Adipocyte (in vitro differentiated cells): ENCODE measurements at regions not wholly inside any gene's neighbourhood (a gene's known extent, or its start where the extent isn't known, plus 50 kb on each side); places are given as distances from the start of the nearest gene placed in this dataset.

Experiments used
- DNase-seq: peaks from one replicate; pipeline ENCODE4 v3.0.0-alpha.2; 2015; ENCODE audit warnings: low read depth
- H3K27me3 ChIP-seq: replicated peaks from 2 replicates; pipeline ENCODE4 v1.7.0; 2013; ENCODE audit warnings: mild to moderate bottlenecking, low read length, moderate library complexity; ENCODE audit not compliant: control insufficient read depth, insufficient read depth
- H3K36me3 ChIP-seq: 2 replicates; pipeline ENCODE4 v1.7.0; 2013; ENCODE audit warnings: low read length, mild to moderate bottlenecking, moderate library complexity; ENCODE audit not compliant: control insufficient read depth, insufficient read depth, severe bottlenecking
- H3K4me1 ChIP-seq: 2 replicates; pipeline ENCODE4 v1.7.0; 2013; ENCODE audit warnings: mild to moderate bottlenecking, low read length, moderate library complexity; ENCODE audit not compliant: control insufficient read depth, insufficient read depth
- H3K4me3 ChIP-seq: 2 replicates; pipeline ENCODE4 v1.7.0; 2013; ENCODE audit warnings: mild to moderate bottlenecking, low read length, moderate library complexity
- H3K9ac ChIP-seq: 2 replicates; pipeline ENCODE4 v1.7.0; 2013; ENCODE audit warnings: mild to moderate bottlenecking, low read length, moderate library complexity
- H3K9me3 ChIP-seq: 2 replicates; pipeline ENCODE4 v1.7.0; 2013; ENCODE audit warnings: mild to moderate bottlenecking, low read length, moderate library complexity; ENCODE audit not compliant: control insufficient read depth

GRCh38 chr10:104505521-104506042 is 135.5 kb upstream of the SORCS3 start:
- no peak for DNase-seq

GRCh38 chr10:104509981-104510380 is 131.1 kb upstream of the SORCS3 start:
- H3K9ac ChIP-seq, result no peak overlapping the region
- peaks cover 61% of the 10 kb centered on the region for H3K27me3 ChIP-seq
- DNase-seq, result no peak
- no peaks in the 10 kb centered on the region for H3K36me3 ChIP-seq
- H3K4me1 ChIP-seq, result no peaks in the 10 kb centered on the region
- H3K9me3 ChIP-seq, result no peaks in the 10 kb centered on the region
- no peak overlapping the region for H3K4me3 ChIP-seq

More at GRCh38 chr10:104505521-104506042, 135.5 kb upstream of the SORCS3 start:
- Histone ChIP-seq H3K9ac (no peak overlapping the region), H3K36me3 (no peaks in the 10 kb centered on the region), H3K9me3 (no peaks in the 10 kb centered on the region), H3K4me1 (no peaks in the 10 kb centered on the region), H3K27me3 (peaks cover 45% of the 10 kb centered on the region), H3K4me3 (no peak overlapping the region)

GRCh38 chr10:104510644-104511043 is 130.4 kb upstream of the SORCS3 start:
- no peaks in the 10 kb centered on the region for H3K4me1 ChIP-seq
- no peaks in the 10 kb centered on the region for H3K9me3 ChIP-seq
- no peaks in the 10 kb centered on the region for H3K36me3 ChIP-seq
- H3K9ac ChIP-seq, result no peak overlapping the region
- DNase-seq, result no peak
- H3K27me3 ChIP-seq, result peaks cover 65% of the 10 kb centered on the region
- H3K4me3 ChIP-seq, result no peak overlapping the region

- Histone ChIP-seq H3K4me1 (no peaks in the 10 kb centered on the region), H3K9me3 (no peaks in the 10 kb centered on the region), H3K4me3 (no peak overlapping the region), H3K36me3 (no peaks in the 10 kb centered on the region), H3K9ac (no peak overlapping the region), H3K27me3 (peaks cover 46% of the 10 kb centered on the region)
- DNase-seq, result no peak
Measured at GRCh38 chr10:104512800-104513199, 128.3 kb upstream of the SORCS3 start.

- H3K27me3 ChIP-seq, result peaks cover 36% of the 10 kb centered on the region
- H3K9ac ChIP-seq, result no peak overlapping the region
- no peak for DNase-seq
- H3K36me3 ChIP-seq, result no peaks in the 10 kb centered on the region
- no peaks in the 10 kb centered on the region for H3K4me1 ChIP-seq
- H3K4me3 ChIP-seq, result no peak overlapping the region
- no peaks in the 10 kb centered on the region for H3K9me3 ChIP-seq
Measured at GRCh38 chr10:104515678-104516199, 125.4 kb upstream of the SORCS3 start.

GRCh38 chr10:104516986-104517385 is 124.1 kb upstream of the SORCS3 start:
- Histone ChIP-seq H3K9me3 (no peaks in the 10 kb centered on the region), H3K27me3 (peaks cover 40% of the 10 kb centered on the region), H3K4me1 (no peaks in the 10 kb centered on the region), H3K36me3 (no peaks in the 10 kb centered on the region), H3K9ac (no peak overlapping the region), H3K4me3 (no peak overlapping the region)
- no peak for DNase-seq

- DNase-seq, result no peak
- Histone ChIP-seq H3K4me1 (no peaks in the 10 kb centered on the region), H3K27me3 (peaks cover 34% of the 10 kb centered on the region), H3K4me3 (no peak overlapping the region), H3K9ac (no peak overlapping the region), H3K9me3 (no peaks in the 10 kb centered on the region), H3K36me3 (no peaks in the 10 kb centered on the region)
Measured at GRCh38 chr10:104517946-104518345, 123.1 kb upstream of the SORCS3 start.

- Histone ChIP-seq H3K4me3 (no peak overlapping the region), H3K27me3 (peaks cover 35% of the 10 kb centered on the region), H3K36me3 (no peaks in the 10 kb centered on the region), H3K9ac (no peak overlapping the region), H3K9me3 (no peaks in the 10 kb centered on the region), H3K4me1 (no peaks in the 10 kb centered on the region)
- no peak for DNase-seq
Measured at GRCh38 chr10:104518891-104519290, 122.2 kb upstream of the SORCS3 start.

GRCh38 chr10:104520653-104521052 is 120.4 kb upstream of the SORCS3 start:
- no peak overlapping the region for H3K4me3 ChIP-seq
- no peaks in the 10 kb centered on the region for H3K9me3 ChIP-seq
- H3K27me3 ChIP-seq, result peaks cover 25% of the 10 kb centered on the region
- H3K4me1 ChIP-seq, result no peaks in the 10 kb centered on the region
- H3K9ac ChIP-seq, result no peak overlapping the region
- no peaks in the 10 kb centered on the region for H3K36me3 ChIP-seq
- DNase-seq, result no peak

- no peak for DNase-seq
- Histone ChIP-seq H3K36me3 (no peaks in the 10 kb centered on the region), H3K9me3 (no peaks in the 10 kb centered on the region), H3K27me3 (peaks cover 23% of the 10 kb centered on the region), H3K4me3 (no peak overlapping the region), H3K4me1 (no peaks in the 10 kb centered on the region), H3K9ac (no peak overlapping the region)
Measured at GRCh38 chr10:104521901-104522694, 119.0 kb upstream of the SORCS3 start.

- Histone ChIP-seq H3K4me3 (no peak overlapping the region), H3K9me3 (no peaks in the 10 kb centered on the region), H3K36me3 (no peaks in the 10 kb centered on the region), H3K27me3 (peaks cover 19% of the 10 kb centered on the region), H3K4me1 (no peaks in the 10 kb centered on the region), H3K9ac (no peak overlapping the region)
- no peak for DNase-seq
Measured at GRCh38 chr10:104526188-104526587, 114.9 kb upstream of the SORCS3 start.
